Activated naive CD4-positive, alpha-beta T cell treated with Interleukin-2 at 50 U/mL for 16 hours (primary cell): ENCODE measurements at regions not wholly inside any gene's neighbourhood (a gene's known extent, or its start where the extent isn't known, plus 50 kb on each side); places are given as distances from the start of the nearest gene placed in this dataset.

Experiments
- DNase-seq: peaks from one replicate; pipeline ENCODE4 v3.0.0-alpha.2; 2020

DNA sequence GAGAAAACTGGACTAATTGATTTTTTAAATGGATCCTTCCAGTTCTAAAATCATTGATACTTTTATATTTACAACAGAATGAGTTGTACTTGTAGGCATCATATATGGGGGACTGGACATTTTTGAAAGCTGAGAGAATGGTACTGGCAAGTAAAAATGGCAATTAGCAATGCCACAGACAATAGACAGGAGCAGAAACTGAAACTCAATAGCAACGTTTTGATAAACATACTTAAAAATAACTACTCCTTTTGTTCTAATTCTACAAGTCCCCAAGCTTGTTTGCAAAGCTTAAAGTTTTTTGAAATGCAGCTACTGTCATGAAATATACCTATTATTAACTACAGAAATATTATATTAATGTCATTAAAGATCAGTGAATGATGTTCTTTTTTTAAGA is 52.8 kb upstream of the FBXL7 start:
- DNase-seq = no peak

DNA sequence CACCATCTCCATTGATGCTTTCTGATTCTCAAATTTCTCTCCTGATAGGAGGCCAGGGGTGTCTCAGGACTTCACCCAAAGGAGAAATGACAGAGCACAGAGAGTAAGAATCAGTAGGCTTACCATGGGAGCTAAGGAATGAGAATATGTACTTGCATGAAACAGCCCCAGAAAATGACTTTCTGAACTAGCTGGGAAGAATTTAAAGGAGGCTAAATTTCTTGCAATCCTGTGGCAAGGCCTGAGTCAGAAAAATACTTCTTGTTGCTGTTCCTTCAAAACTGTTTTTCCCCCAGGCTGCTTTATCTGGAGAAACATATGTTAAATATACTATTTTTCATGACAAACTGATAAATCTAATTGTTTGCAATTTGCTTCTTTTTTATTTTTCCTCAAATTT is 53.4 kb upstream of the FBXL7 start:
- DNase-seq = no peak

DNA sequence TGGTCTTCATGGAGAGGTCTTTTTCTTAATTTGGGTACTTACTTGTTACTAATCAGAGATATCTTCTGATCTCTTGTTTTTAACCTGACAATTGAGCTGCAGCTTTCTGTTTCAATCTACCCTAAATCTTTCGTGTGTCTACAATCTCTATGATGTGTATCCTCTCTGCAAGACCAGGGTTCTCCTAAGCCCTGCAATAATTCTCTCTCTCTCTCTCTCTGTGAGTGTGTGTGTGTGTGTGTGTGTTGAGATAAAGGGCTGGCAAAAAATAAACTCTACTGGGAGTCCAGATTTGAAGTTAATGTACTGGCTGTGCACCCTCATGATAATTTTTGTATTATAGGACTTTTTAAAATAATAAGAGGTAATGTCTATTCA is 57.8 kb upstream of the FBXL7 start:
- no peak for DNase-seq

DNA sequence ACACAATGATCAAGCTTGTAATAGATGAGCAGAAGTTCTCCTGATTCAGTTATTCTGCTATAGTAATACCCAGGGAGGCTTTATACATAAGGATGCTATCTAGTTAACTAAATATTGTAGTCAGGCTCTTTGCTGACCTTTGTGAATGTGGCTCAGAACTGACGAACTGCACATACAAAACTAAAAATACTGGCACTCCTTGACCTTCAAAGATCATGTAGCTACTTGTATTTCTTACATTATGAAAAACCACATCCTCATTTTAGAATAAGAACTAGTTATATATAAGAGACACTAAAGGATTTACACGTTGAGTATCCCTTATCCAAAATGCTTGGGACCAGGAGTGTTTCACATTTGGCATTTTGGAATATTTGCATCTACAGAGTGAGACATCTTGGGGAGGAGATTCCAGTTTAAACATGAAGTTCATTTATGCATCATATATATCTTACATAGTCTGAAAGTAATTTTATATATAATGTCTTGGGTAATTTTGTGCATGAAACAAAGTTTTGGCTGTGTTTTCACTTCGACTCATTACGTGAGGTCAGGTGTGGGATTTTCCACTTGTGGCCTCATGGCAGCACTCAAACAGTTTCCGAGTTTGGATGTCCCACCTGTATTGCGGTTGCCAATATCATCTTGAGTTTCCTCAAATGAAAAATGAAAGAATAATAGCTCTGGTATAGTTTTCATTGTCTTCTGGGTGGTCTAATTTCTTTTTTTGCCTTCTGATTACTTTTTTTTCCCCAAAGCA is 58.4 kb upstream of the FBXL7 start:
- DNase-seq = no peak

DNA sequence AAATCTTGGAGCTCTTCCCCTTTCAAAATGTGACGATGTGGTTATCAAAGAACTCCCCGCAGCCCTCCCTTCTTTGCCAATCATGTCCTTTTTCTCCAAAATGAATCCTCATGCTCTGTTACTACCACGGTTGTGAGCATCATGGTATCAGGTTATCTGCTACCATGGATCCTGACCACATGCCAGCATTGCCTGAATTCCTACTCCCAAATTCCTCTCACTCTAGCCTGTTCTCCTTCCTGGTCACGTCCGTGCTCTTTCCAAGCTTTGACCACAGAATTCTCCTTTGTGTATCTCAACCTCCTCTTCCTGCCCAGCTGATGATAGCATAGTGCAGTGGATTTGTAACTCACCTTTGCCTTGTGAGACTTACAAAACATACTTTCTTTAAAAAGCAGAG is 59.5 kb upstream of the FBXL7 start:
- no peak for DNase-seq

DNA sequence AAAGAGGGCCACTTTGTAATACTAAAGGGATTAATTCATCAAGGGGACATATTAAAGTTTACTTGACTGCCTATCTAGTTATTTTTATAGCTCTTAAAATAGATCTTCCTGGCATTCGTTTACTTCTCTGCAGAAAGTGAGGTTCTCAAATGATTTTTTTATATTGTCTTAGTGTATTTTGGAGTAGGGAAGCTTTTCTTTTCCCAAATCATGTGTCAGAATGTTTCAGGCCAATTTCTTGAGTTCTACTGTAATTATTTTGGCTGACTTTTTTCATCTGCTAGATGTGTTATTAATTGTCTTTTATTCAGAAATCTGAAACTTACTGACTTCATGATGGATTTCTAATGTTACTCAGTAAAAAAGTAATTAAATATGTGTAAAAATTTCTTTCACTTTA is 60.2 kb upstream of the FBXL7 start:
- no peak for DNase-seq

DNA sequence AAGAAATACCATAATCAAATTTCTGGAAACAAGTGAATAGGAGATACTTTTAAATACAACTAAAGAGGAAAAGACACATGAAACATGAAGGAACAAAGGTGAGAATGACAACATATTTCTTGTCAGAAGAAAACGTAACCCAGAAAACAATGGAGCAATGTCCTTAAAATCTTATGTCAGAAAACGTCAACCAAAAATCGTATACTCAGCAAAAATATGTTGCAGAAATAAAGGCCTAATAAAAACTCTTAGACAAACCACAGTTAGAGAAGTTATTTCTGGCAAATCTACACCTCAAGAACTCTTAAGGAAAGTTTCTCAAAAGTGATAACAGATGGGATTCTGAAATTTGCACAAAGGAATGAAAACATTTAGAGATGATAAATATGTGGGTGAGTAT is 66.3 kb upstream of the FBXL7 start:
- DNase-seq = no peak

DNA sequence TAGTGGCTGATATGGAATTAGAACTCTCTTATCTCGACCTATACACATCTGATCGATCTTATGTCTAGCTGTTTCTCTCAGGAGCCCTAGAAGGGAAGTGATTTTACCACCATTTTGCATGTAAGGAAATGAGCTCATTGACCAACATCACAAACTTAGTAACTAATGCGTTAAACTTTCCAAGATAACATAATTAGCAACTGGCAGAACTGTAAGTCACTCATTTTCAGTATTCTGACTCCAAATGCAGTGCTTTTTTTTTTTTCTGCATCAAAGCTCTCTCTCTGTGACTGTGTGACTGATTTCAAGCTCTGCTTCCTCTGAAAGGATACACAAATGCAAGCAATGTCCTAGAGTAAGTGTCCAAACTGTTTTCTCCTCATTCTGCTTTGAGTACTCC is 68.1 kb upstream of the FBXL7 start:
- no peak for DNase-seq

DNA sequence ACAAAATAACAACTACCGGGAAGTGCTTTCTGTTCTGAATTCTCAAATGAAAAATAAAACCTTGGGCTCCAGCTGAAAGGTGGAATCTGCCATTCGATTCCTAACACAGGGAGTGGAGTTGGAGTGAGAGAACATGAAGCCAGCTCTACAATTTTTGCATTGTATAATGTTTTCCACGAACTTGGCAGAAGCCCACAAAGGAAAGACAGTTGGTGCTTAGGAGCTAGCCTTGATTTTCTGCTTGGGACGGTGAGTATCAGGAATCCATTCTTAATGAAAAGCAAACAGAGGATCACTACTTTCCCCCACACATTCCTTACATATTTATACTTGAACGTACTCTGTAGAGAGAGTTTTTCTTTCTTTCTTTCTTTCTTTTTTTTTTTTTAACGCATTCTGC is 74.2 kb upstream of the FBXL7 start:
- DNase-seq = no peak

DNA sequence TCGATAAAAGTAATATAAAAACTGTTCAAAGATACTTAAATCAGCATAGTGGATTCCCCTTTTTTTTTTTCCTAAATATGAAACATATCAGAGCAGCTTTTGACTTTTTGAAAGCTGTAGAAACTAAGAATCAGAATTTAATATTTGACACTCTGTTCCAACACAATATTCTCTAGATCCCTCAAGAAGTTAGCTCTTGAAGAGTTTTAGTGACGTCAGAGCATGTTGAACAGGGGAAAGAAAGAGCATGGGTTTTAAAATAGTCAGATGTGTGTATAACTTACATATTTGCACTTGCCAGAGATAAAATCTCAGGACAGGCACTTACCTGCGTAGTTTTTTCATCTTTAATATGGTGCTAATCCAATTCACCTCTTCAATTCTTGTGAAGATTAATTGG is 75.2 kb upstream of the FBXL7 start:
- DNase-seq = no peak

DNA sequence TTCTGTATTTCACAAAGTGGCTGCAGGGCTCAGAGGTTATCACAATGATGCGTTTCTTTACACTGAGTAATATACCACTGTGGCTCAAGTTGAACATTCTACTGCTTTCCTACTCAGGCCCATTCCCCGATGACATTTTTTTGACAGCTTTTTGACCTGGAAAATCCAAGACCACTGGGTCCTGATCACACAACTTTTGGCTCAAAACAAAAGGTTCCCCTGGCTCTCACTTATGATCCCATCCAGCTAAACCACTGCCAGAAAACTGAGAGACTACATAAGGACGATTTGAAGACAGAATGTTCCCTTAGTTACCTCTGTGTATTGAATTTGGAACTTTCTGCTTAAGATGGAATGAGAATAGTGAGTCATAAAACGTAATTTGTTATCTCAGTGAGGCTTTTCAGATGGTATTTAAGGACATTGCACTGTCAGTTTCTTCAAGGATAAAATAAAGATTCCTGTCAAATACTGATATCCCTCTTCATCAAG is 78.0 kb upstream of the FBXL7 start:
- no peak for DNase-seq

DNA sequence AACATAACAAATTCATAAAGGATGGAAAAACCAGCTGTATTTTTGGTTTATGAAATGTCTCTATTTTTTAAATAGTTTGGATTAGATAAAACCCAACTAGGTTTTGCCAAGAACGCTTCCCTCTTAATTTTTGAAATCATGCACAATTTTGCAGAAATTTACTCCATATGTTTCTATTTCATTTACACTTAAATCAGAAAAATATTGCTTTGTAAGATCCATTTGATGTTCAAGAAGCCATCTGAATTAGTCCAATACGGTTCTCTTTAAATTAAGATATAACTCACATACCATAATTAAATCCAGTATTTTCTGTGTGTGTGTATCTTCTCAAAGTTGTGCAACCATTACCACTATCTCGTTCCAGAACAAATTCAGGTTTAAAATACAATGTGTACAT is 78.6 kb upstream of the FBXL7 start:
- no peak for DNase-seq

DNA sequence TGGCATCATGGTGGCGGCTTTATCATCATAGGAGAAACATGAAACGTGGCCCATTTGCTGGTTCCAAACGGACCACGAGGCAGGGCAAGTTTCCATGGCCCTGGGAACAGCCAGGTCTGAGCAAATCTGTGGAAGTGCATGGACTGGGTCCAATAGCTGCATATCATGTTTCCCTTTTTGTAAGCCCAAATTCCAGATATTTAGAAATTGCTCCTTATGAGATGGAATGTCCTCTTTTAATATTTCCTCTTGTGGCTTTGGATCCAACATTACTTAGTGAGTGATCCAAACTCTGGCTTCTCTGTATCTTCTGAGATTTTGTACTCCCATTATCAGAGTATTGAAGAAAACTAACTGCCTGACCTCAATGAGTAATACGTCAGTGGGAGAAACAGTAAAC is 79.8 kb upstream of the FBXL7 start:
- no peak for DNase-seq

DNA sequence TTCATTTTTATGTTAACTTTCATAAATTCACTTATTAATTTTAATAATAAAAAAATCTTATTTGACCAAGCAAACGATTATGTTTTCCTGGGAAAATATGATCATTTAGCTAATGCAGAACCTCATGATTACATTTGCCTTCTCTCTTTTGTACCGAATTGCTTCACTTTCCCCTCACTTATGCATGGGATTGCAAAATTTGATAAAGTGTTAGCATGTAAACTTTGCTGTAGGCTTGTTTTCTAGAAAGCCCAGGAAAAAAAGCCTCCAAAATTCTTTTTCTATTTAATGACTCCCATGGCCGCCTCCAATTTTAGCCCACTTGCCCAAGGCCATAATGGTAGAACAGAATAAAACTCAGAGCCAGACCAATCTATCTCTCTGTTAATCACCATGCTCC is 82.8 kb upstream of the FBXL7 start:
- no peak for DNase-seq

DNA sequence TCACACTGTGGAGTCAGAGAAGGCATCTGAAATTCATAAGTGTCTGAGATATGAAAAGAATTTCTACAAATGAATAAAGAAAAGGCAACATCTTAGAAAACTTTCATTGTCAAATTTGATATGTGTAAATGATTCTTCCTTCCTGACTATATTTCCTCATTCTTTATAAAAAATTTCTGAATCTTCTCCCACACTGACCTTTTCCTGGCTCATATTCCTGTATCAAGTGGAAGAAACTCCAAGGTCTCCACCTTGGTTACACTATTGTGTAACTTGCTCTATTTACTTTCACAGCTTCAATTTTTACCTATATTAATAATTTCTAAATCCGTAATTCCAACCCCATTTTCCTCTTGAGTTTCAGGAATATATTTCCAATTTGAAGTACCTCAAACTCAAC is 93.5 kb upstream of the FBXL7 start:
- no peak for DNase-seq

DNA sequence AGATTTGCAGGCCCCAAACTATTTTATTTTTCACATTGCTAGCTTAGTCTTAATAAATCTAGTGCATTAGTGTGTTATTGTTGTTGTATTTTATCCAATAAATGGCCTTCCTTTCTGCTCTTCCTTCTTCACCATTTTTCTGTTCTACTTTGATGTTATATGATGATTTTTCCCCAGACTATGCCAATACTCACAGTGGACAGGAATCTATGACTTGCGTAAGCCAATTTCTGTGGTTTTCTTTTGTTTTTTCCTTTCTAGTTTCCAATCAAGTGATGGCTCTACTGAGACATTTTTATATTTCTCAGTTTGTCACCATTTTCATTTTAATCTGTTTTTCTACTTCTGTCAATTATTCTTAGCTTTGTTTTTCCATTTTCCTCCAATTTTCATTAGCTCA is 106.8 kb upstream of the FBXL7 start:
- no peak for DNase-seq

DNA sequence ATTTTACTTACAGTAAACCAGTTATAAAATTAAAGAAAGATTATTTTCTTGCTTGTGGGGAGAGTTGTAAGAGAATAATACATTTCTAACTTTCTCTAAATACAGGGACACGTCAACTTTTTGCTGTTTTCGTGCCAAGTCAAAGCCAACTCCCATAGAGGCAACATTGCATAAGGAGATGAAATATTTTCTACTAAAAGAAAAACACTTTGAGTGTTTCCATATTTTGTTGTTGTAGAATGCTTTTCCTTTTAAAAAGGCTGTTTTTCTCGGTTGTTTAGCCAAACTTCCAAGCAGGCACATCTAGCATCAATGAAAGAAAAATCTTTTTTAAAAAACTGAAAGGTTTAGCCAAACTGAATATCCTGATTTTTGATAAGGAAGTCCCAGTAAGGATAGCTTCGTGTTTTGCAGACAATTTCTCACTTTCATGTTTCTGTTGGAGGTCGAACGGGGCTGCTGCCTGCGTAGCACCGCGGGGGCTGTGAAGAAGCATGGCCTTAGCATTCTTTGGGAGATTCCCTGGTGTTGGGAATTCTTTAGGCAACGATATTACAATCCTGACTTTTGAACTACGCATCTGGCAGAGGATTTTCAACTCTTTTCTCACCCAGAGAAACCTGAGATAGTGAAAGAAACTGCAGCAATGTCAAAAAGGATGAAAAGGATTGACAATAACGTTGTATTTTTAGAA is 108.1 kb upstream of the FBXL7 start:
- no peak for DNase-seq

DNA sequence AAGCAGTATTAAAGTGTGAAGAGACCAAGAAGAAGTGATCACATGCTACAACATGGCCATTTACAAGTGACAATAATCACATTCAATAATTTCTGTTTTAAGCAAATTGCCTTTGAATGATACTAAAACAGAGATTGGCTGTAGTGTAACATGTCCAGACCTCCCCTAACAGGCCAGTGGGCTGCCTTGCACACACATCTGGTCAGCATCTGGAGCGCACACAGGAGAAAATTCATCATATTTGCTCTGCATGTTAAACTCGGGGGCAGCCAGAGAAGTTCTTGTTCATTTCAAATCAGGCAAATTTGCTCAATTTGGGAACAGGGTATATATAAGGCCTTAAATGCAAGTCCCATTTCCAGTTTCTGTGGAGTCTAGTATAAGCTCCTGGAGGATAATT is 111.1 kb upstream of the FBXL7 start:
- no peak for DNase-seq

DNA sequence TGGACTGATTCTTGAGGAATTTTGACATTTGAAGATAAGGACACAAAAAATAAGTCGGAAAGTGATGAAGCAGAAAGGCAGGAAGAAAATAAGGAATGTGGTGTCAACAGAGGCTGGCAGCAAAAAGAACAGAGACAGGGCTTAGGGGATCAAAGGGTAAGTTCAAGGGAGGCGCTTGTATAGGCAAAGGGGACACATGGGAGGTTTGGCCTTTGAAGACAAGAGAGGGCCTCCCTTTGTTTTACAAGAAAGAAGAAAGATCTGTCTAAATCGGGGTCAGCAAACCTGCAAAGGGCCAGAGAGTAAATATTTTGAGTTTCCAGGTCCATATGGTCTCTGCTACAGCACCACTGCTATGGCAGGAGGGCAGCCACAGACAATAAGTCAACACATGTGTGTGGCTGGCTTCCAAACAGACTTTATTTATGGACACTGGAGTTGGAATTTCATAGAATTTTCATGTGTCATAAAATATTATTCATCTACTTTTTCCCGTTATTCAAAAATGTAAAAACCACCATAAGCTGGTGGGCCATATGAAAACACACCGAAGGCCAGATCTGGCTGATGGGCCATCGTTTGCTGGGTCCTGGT is 112.0 kb upstream of the FBXL7 start:
- no peak for DNase-seq

DNA sequence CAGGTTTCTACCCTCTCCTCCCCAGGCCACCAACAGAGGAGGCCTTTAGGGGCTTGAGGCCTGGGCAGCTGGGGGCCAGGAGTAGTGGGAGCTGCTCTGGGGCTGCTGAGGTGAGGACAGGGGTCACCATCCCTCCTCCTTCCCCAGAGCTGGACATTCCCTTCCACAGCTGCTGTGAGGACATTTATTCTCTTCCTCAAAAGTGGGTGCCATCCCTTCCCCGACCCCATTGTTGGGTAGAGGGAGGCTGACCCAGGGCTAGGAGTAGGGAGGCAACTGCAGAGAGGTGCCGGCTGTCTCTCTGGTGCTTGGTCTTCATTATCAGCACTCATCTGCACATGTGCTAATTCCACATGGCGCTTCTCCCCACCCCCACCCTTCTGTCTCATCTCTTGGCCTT is 113.9 kb upstream of the FBXL7 start:
- DNase-seq = no peak

DNA sequence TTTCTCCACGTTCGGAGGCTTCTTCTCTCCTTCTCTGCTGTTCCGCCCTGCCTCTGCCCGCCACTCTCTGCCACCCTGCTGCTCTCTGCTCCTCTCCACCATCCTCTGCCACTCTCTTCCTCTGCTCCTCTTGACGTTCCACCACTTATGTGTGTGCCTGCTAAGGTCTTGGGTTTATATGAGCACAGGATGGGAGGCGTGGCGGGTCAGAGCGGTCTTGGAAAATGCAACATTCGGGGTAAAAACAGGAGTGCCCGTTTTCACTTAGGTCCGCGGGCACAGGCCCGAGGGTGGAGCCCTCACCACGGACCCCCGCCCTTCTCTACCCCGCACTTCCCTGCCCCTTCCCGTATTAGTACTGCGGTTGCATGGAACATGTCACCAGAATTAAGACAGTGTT is 114.4 kb upstream of the FBXL7 start:
- DNase-seq = no peak

DNA sequence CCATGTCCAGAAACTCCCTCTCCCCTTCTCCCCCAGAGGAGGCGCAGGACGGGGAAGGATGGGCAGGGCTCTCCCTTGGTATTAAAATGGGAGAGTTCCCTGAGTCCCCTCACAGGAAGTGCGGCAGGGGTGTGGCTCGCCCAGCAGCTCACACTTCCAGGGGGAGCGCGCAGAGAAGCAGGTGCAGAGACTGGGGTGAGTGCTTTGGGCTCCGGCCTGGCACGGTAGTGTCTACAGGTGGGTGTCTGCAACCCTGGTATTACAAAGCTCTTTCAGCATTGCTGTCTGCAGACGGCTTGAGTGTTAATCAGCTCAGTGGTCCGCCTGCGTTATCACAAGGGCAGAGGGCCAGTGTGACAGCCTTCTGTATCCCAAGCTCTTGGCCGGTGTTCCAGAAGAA is 114.9 kb upstream of the FBXL7 start:
- no peak for DNase-seq

DNA sequence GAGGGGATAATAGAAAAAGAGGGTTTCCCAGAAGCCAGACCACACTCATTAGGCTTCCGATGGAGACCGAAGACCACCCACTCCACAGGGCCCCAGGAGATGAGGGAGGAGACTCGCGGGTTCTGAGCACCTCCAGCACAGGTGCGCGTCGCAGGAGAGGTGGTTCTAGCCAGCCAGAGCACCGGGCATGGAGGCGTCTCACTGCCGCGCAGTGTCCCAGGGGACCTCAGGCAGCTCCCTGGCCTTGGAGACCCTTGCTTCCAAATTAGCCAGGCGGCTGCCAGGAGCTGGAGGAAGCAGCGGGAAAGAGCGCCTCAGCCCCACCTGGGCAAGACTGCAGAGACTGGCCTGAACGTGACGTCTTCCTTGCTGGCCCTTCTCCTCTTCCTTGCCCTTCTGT is 115.4 kb upstream of the FBXL7 start:
- no peak for DNase-seq

DNA sequence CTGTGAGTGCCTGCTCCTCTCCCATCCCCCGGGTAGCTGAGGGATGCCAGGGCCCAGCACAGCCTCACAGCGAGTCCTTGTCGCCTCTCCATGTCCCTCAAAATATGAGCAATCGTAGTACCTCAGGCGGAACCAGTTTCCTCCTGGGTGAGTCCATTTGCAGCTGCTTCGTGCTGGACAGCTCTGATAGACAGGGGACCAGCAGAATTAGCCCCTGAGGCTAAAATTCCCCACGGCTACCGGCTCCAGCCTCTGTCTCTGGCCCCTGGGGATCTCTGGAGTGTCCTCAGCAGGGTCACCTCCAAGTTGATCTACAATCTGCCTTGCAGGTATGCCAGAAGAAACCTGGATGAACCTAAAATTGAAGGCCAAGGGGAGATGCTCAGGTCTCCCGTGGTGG is 115.8 kb upstream of the FBXL7 start:
- no peak for DNase-seq

DNA sequence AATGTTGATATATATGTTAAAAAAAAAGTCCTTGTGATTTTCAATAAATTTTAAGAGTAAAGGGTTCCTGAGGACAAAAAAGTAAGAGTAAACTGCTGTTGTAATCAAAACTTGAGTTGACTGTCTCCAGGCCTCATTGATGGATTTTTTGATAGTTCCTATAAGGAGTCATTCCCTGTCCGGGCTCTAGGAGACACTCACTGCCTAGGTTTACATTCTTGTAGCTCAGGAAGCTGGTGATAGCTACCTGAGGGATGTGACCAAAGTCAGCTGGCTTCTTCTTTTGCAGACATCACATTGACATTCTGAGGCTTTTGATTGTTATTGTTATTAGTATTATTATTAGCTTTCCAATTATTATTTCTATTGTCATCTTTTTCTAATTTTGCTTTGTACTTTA is 116.5 kb upstream of the FBXL7 start:
- DNase-seq = no peak
